Liver (tissue), 8 donors: ENCODE measurements at regions not wholly inside any gene's neighbourhood (a gene's known extent, or its start where the extent isn't known, plus 50 kb on each side); places are given as distances from the start of the nearest gene placed in this dataset.

Experiments
- DNase-seq: peaks from one replicate; pipeline ENCODE4 v3.0.0-alpha.2; 2017; ENCODE audit warnings: low spot score
- H3K27ac ChIP-seq, 2 donors: one replicate each; pipeline ENCODE4 v1.7.0; 2013; ENCODE audit warnings: inconsistent platforms in 2 of 2, low read length in 2 of 2, control low read depth in 1 of 2, low read depth in 1 of 2, mild to moderate bottlenecking in 1 of 2
- H3K27me3 ChIP-seq, 4 donors: one replicate each; pipeline versions ENCODE4 v1.6.1 to v1.7.0; 2013; ENCODE audit warnings: low read length in 3 of 4, inconsistent platforms in 1 of 4, mild to moderate bottlenecking in 1 of 4, moderate library complexity in 1 of 4; ENCODE audit not compliant: control insufficient read depth in 4 of 4, insufficient read depth in 4 of 4
- H3K36me3 ChIP-seq, 4 donors: one replicate each; pipeline versions ENCODE4 v1.6.1 to v1.7.0; 2013; ENCODE audit warnings: low read length in 3 of 4, mild to moderate bottlenecking in 3 of 4, low read depth in 1 of 4, moderate library complexity in 1 of 4; ENCODE audit not compliant: control insufficient read depth in 4 of 4, insufficient read depth in 3 of 4
- H3K4me1 ChIP-seq, 4 donors: one replicate each; pipeline versions ENCODE4 v1.6.1 to v1.7.0; 2013; ENCODE audit warnings: low read length in 3 of 4, mild to moderate bottlenecking in 3 of 4, moderate library complexity in 1 of 4; ENCODE audit not compliant: control insufficient read depth in 4 of 4, insufficient read depth in 4 of 4
- H3K4me3 ChIP-seq, 3 donors: one replicate each; pipeline versions ENCODE4 v1.6.1 to v1.7.0; 2013; ENCODE audit warnings: low read length in 3 of 3, control low read depth in 1 of 3, low read depth in 1 of 3, mild to moderate bottlenecking in 1 of 3
- H3K9ac ChIP-seq, 2 donors: one replicate each; pipeline ENCODE4 v1.7.0; 2013; ENCODE audit warnings: low read length in 2 of 2, mild to moderate bottlenecking in 2 of 2, moderate library complexity in 2 of 2, control low read depth in 1 of 2, low read depth in 1 of 2
- H3K9me3 ChIP-seq, 4 donors: one replicate each; pipeline versions ENCODE4 v1.6.1 to v1.7.0; 2013; ENCODE audit warnings: low read length in 3 of 4; ENCODE audit not compliant: control insufficient read depth in 4 of 4
- CTCF ChIP-seq: fragments of 150-350 bp; IDR thresholded peaks from 2 replicates; pipeline ENCODE4 v1.5.1; 2017; ENCODE audit warnings: improper control_type of control experiment, low read depth, low read length; ENCODE audit not compliant: missing input control
- EGR1 ChIP-seq, 2 donors: IDR thresholded peaks; 2 replicates each; pipeline ENCODE4 v1.6.1; 2016 to 2018; ENCODE audit warnings: antibody characterized with exemption in 2 of 2, low read depth in 2 of 2
- FOXA2 ChIP-seq: IDR thresholded peaks from 2 replicates; pipeline ENCODE4 v1.6.1; 2016; ENCODE audit warnings: antibody characterized with exemption
- GABPA ChIP-seq, 2 donors: IDR thresholded peaks in 1 of 2; conservative IDR thresholded peaks in 1 of 2; 2 replicates each; pipeline ENCODE4 v1.6.1; 2016; ENCODE audit warnings: antibody characterized with exemption in 2 of 2, mild to moderate bottlenecking in 1 of 2, moderate library complexity in 1 of 2
- HNF4A ChIP-seq, 2 donors: conservative IDR thresholded peaks; 2 replicates each; pipeline ENCODE4 v1.6.1; 2016; ENCODE audit warnings: antibody characterized with exemption in 2 of 2, mild to moderate bottlenecking in 2 of 2
- JUND ChIP-seq, 2 donors: IDR thresholded peaks; 2 replicates each; pipeline ENCODE4 v1.6.1; 2016; ENCODE audit warnings: antibody characterized with exemption in 2 of 2
- MAX ChIP-seq: IDR thresholded peaks from 2 replicates; pipeline ENCODE4 v1.6.1; 2016; ENCODE audit warnings: antibody characterized with exemption
- NR2F2 ChIP-seq: IDR thresholded peaks from 2 replicates; pipeline ENCODE4 v1.6.1; 2016; ENCODE audit warnings: antibody characterized with exemption
- RAD21 ChIP-seq, 2 donors: IDR thresholded peaks; 2 replicates each; pipeline ENCODE4 v1.6.1; 2016; ENCODE audit warnings: antibody characterized with exemption in 2 of 2, mild to moderate bottlenecking in 2 of 2
- RXRA ChIP-seq, 2 donors: IDR thresholded peaks; 2 replicates each; pipeline ENCODE4 v1.6.1; 2017 to 2018; ENCODE audit warnings: antibody characterized with exemption in 2 of 2, mild to moderate bottlenecking in 1 of 2
- YY1 ChIP-seq: IDR thresholded peaks from 2 replicates; pipeline ENCODE4 v1.6.1; 2016; ENCODE audit warnings: antibody characterized with exemption, mild to moderate bottlenecking
- ZBTB33 ChIP-seq: IDR thresholded peaks from 2 replicates; pipeline ENCODE4 v1.6.1; 2016; ENCODE audit warnings: antibody characterized with exemption
- WGBS: extraction: QIAGEN DNeasy Blood & Tissue Kit; methylation state at CpG from one replicate; pipeline ENCODE4 v1.1.7; 2013; 5-methylcytosine and 5-hydroxymethylcytosine counted together
- donor health status: healthy.
- donor health status: healthy.
- donor health status: healthy.
- donor health status: healthy.
- donor health status: healthy.

GRCh38 chr22:47846206-47846605, 1083.8 kb downstream of the TBC1D22A start:
- TF ChIP-seq RXRA (IDR thresholded peaks at IDR 0.05) (no peak), YY1 (no peak), RAD21 (IDR thresholded peaks at IDR 0.05) (no peak), MAX (no peak), NR2F2 (no peak), FOXA2 (no peak), GABPA (IDR thresholded peaks at IDR 0.05 in 1 of 2, conservative IDR thresholded peaks at IDR 0.05 in 1 of 2) (no peak), CTCF (no peak), JUND (IDR thresholded peaks at IDR 0.05) (no peak)
- Histone ChIP-seq H3K36me3 (no peaks in the 10 kb centered on the region), H3K27me3 (no peaks in the 10 kb centered on the region), H3K4me1 (no peaks in the 10 kb centered on the region), H3K9me3 (no peaks in the 10 kb centered on the region), H3K27ac (no peak overlapping the region), H3K4me3 (no peak overlapping the region), H3K9ac (no peak overlapping the region)
- 54% methylated on average over 2 of the region's 2 CpGs for WGBS
- no peak for DNase-seq

GRCh38 chr22:47842119-47842518, 1079.7 kb downstream of the TBC1D22A start:
- Histone ChIP-seq H3K9me3 (no peaks in the 10 kb centered on the region), H3K4me1 (no peaks in the 10 kb centered on the region), H3K27ac (no peak overlapping the region), H3K4me3 (no peak overlapping the region), H3K27me3 (no peaks in the 10 kb centered on the region), H3K36me3 (no peaks in the 10 kb centered on the region), H3K9ac (no peak overlapping the region)
- 70% methylated on average over 10 of the region's 10 CpGs for WGBS
- TF ChIP-seq ZBTB33: no peak
- no peak for TF ChIP-seq CTCF
- TF ChIP-seq HNF4A (conservative IDR thresholded peaks at IDR 0.05): no peak
- TF ChIP-seq JUND (IDR thresholded peaks at IDR 0.05): no peak
- no peak for TF ChIP-seq RAD21 (IDR thresholded peaks at IDR 0.05)
- no peak for TF ChIP-seq EGR1 (IDR thresholded peaks at IDR 0.05; ENCODE audit: low read depth in 2 of 2)
- no peak for TF ChIP-seq MAX
- no peak for DNase-seq
